DOHH2 (cell line): ENCODE measurements at regions not wholly inside any gene's neighbourhood (a gene's known extent, or its start where the extent isn't known, plus 50 kb on each side); places are given as distances from the start of the nearest gene placed in this dataset.

Experiments
- H3F3A ChIP-seq: fragments of 200-600 bp; sonication (generic), shearing (Covaris generic); 2 replicates; pipeline ENCODE4 v1.6.0; 2016; ENCODE audit warnings: antibody characterized with exemption, mild to moderate bottlenecking; ENCODE audit not compliant: control insufficient read depth, insufficient read depth
- H3K27ac ChIP-seq: fragments of 200-600 bp; sonication (generic); 2 replicates; pipeline ENCODE4 v1.5.1; 2014; ENCODE audit warnings: low read depth, mild to moderate bottlenecking, low read length, moderate library complexity
- H3K27me3 ChIP-seq: fragments of 200-600 bp; sonication (generic); 2 replicates; pipeline ENCODE4 v1.6.1; 2014; ENCODE audit warnings: mild to moderate bottlenecking, low read length, mixed read lengths; ENCODE audit not compliant: control insufficient read depth
- H3K36me3 ChIP-seq: fragments of 200-600 bp; sonication (generic); 2 replicates; pipeline ENCODE4 v1.6.1; 2014; ENCODE audit warnings: mild to moderate bottlenecking, low read length, moderate library complexity, mixed read lengths; ENCODE audit not compliant: control insufficient read depth
- H3K4me1 ChIP-seq: fragments of 200-600 bp; sonication (generic); 2 replicates; pipeline ENCODE4 v1.6.1; 2014; ENCODE audit warnings: mild to moderate bottlenecking, low read length, mixed read lengths; ENCODE audit not compliant: control insufficient read depth
- H3K4me2 ChIP-seq: fragments of 200-600 bp; sonication (generic); 2 replicates; pipeline ENCODE4 v1.6.0; 2014; ENCODE audit warnings: mild to moderate bottlenecking, low read length, moderate library complexity
- H3K4me3 ChIP-seq: fragments of 200-600 bp; sonication (generic); 2 replicates; pipeline ENCODE4 v1.5.1; 2014; ENCODE audit warnings: mild to moderate bottlenecking, low read length, mixed read lengths
- H3K79me2 ChIP-seq: fragments of 200-600 bp; sonication (generic); 2 replicates; pipeline ENCODE4 v1.6.1; 2014; ENCODE audit warnings: mild to moderate bottlenecking, low read length, mixed read lengths; ENCODE audit not compliant: control insufficient read depth
- H3K9me2 ChIP-seq: fragments of 200-600 bp; sonication (generic); replicated peaks from 2 replicates; pipeline ENCODE4 v1.6.1; 2014; ENCODE audit warnings: mild to moderate bottlenecking, low read length, mixed read lengths; ENCODE audit not compliant: control insufficient read depth
- H3K9me3 ChIP-seq: fragments of 200-600 bp; sonication (generic); 2 replicates; pipeline ENCODE4 v1.6.1; 2014; ENCODE audit warnings: antibody characterized with exemption, low read length, mixed read lengths; ENCODE audit not compliant: control insufficient read depth, insufficient read depth
- H4K20me1 ChIP-seq: fragments of 200-600 bp; sonication (generic); 2 replicates; pipeline ENCODE4 v1.6.0; 2014; ENCODE audit warnings: low read depth, mild to moderate bottlenecking, antibody characterized with exemption, low read length, moderate library complexity; ENCODE audit not compliant: control insufficient read depth, insufficient read depth
- CTCF ChIP-seq: fragments of 200-600 bp; sonication (generic); IDR thresholded peaks from one replicate; pipeline ENCODE4 v1.5.1; 2014; ENCODE audit warnings: antibody characterized with exemption, mild to moderate bottlenecking, low read depth, low read length; ENCODE audit not compliant: poor library complexity, severe bottlenecking
- EZH2phosphoT487 ChIP-seq: fragments of 200-600 bp; sonication (generic); IDR thresholded peaks from 2 replicates; pipeline ENCODE4 v1.6.1; 2017; ENCODE audit warnings: borderline replicate concordance, mild to moderate bottlenecking, antibody characterized with exemption, low read length, moderate library complexity, mixed read lengths

GRCh38 chr2:10193276-10193795 lies 70.8 kb downstream of the RRM2 start:
- H3K79me2 ChIP-seq = no peaks in the 10 kb centered on the region
- H3K36me3 ChIP-seq = no peaks in the 10 kb centered on the region
- H3K4me1 ChIP-seq = no peaks in the 10 kb centered on the region
- no peak for TF ChIP-seq CTCF
- TF ChIP-seq EZH2phosphoT487 = no peak
- no peaks in the 10 kb centered on the region for H3K9me2 ChIP-seq
- H3K27ac ChIP-seq = no peak overlapping the region
- no peaks in the 10 kb centered on the region for H3F3A ChIP-seq
- H4K20me1 ChIP-seq = no peaks in the 10 kb centered on the region
- no peak overlapping the region for H3K4me3 ChIP-seq
- H3K9me3 ChIP-seq = no peaks in the 10 kb centered on the region
- H3K4me2 ChIP-seq = no peak overlapping the region
- H3K27me3 ChIP-seq = no peaks in the 10 kb centered on the region

GRCh38 chr2:10193851-10194820 lies 71.6 kb downstream of the RRM2 start:
- no peaks in the 10 kb centered on the region for H3K4me1 ChIP-seq
- H3K9me2 ChIP-seq = no peaks in the 10 kb centered on the region
- H3K27me3 ChIP-seq = no peaks in the 10 kb centered on the region
- TF ChIP-seq CTCF (no peak), EZH2phosphoT487 (no peak)
- H3K4me3 ChIP-seq = no peak overlapping the region
- no peak overlapping the region for H3K27ac ChIP-seq
- no peaks in the 10 kb centered on the region for H3F3A ChIP-seq
- H3K9me3 ChIP-seq = no peaks in the 10 kb centered on the region
- no peaks in the 10 kb centered on the region for H3K79me2 ChIP-seq
- H3K36me3 ChIP-seq = no peaks in the 10 kb centered on the region
- no peaks in the 10 kb centered on the region for H4K20me1 ChIP-seq
- no peak overlapping the region for H3K4me2 ChIP-seq

GRCh38 chr2:10195278-10196109 lies 73.0 kb downstream of the RRM2 start:
- no peaks in the 10 kb centered on the region for H3K27me3 ChIP-seq
- H3K79me2 ChIP-seq = no peaks in the 10 kb centered on the region
- no peaks in the 10 kb centered on the region for H3K36me3 ChIP-seq
- H3K27ac ChIP-seq = no peak overlapping the region
- no peak for TF ChIP-seq EZH2phosphoT487
- no peak for TF ChIP-seq CTCF
- no peak overlapping the region for H3K4me3 ChIP-seq
- H4K20me1 ChIP-seq = no peaks in the 10 kb centered on the region
- no peaks in the 10 kb centered on the region for H3F3A ChIP-seq
- H3K9me2 ChIP-seq = no peaks in the 10 kb centered on the region
- H3K4me2 ChIP-seq = no peak overlapping the region
- H3K9me3 ChIP-seq = no peaks in the 10 kb centered on the region
- no peaks in the 10 kb centered on the region for H3K4me1 ChIP-seq
